ENCODE measurements at regions not wholly inside any gene's neighbourhood (a gene's known extent, or its start where the extent isn't known, plus 50 kb on each side); places are given as distances from the start of the nearest gene placed in this dataset.

- TF ChIP-seq POLR2A (IDR thresholded peaks at IDR 0.05; ENCODE audit: low read length), result no peak
- no peak for TF ChIP-seq GATA1 (IDR thresholded peaks at IDR 0.05; ENCODE audit: low read depth, low read length)
Observed at GRCh38 chr11:80163011-80163410, 722.2 kb upstream of the TENM4 start.
